ENCODE measurements at regions not wholly inside any gene's neighbourhood (a gene's known extent, or its start where the extent isn't known, plus 50 kb on each side); places are given as distances from the start of the nearest gene placed in this dataset.

- no peaks in the 10 kb centered on the region for H3K79me2 ChIP-seq (ENCODE audit: insufficient read depth, low read length)
- in situ Hi-C loops (cut with HindIII; ENCODE audit: extremely low pct_ligation_motif_present, low pct_unique_long_range_greater_than_20kb) (no loop called here), intact Hi-C loops (cut with micrococcal nuclease; ENCODE audit: unreplicated experiment) (no loop called here)
- no peak for TF ChIP-seq TP53 (CRISPR knock-in tag; conservative IDR thresholded peaks at IDR 0.05)
- no peak for TF ChIP-seq ZSCAN31 (CRISPR knock-in tag; IDR thresholded peaks at IDR 0.05; ENCODE audit: low read depth)
- TF ChIP-seq AHR (CRISPR knock-in tag; IDR thresholded peaks at IDR 0.05), result no peak
- TF ChIP-seq TBX2 (CRISPR knock-in tag; IDR thresholded peaks at IDR 0.05; ENCODE audit: borderline replicate concordance), result no peak
- TF ChIP-seq MIER2 (CRISPR knock-in tag; IDR thresholded peaks at IDR 0.05), result no peak
- TF ChIP-seq SP140L (CRISPR knock-in tag; IDR thresholded peaks at IDR 0.05; ENCODE audit: borderline replicate concordance), result no peak
- no peak for TF ChIP-seq IKZF1 (IDR thresholded peaks at IDR 0.05)
- TF ChIP-seq ZNF432 (CRISPR knock-in tag; IDR thresholded peaks at IDR 0.05; ENCODE audit: borderline replicate concordance), result no peak
- TF ChIP-seq ZNF558 (CRISPR knock-in tag; IDR thresholded peaks at IDR 0.05; ENCODE audit: borderline replicate concordance), result no peak
- no peak for TF ChIP-seq KDM1A (CRISPR knock-in tag; IDR thresholded peaks at IDR 0.05)
- no peak for TF ChIP-seq SMAD3 (CRISPR knock-in tag; IDR thresholded peaks at IDR 0.05)
- no peak for TF ChIP-seq FOXM1 (CRISPR knock-in tag; IDR thresholded peaks at IDR 0.05)
- no peak for TF ChIP-seq BHLHE40 (IDR thresholded peaks at IDR 0.05; ENCODE audit: low read length)
- no peaks in the 10 kb centered on the region for H3K27me3 ChIP-seq (ENCODE audit: control insufficient read depth in 1 of 2, insufficient read depth in 2 of 2, low read length in 2 of 2)
- no peak overlapping the region for H2AFZ ChIP-seq (ENCODE audit: low read length)
- no TSS peak for BruUV-seq (replicated peaks)
- H3K4me1 ChIP-seq (ENCODE audit: insufficient read depth, low read length), result no peaks in the 10 kb centered on the region
- DNase-seq (ENCODE audit: low spot score) (no peak), ATAC-seq (no peak), FAIRE-seq (no peak)
- H3K9me3 ChIP-seq (ENCODE audit: low read length), result peaks cover 56% of the 10 kb centered on the region
- H3K4me2 ChIP-seq (ENCODE audit: low read depth, low read length), result no peak overlapping the region
- CTCF ChIA-PET (ENCODE audit: low intra/inter-chr PET ratio, low total read pairs), result no interaction called here
- H3K36me3 ChIP-seq (replicated peaks in 1 of 2; ENCODE audit: control insufficient read depth in 1 of 2, insufficient read depth in 2 of 2, low read length in 2 of 2), result no peaks in the 10 kb centered on the region
- POLR2A ChIA-PET, result no interaction called here
- H3K9ac ChIP-seq (ENCODE audit: insufficient read depth, low read depth, low read length), result no peak overlapping the region
- WGBS (ENCODE audit: low lambda C conversion rate), result 0% methylated on average over 1 of the region's 1 CpG
- H3K27ac ChIP-seq (ENCODE audit: extremely low read length, insufficient read depth, low read length), result no peak overlapping the region
- H4K20me1 ChIP-seq (ENCODE audit: insufficient read depth, low read length), result no peaks in the 10 kb centered on the region
- H3K4me3 ChIP-seq (replicated peaks in 1 of 3; ENCODE audit: insufficient read depth in 1 of 3, low read depth in 2 of 3, low read length in 3 of 3), result no peak overlapping the region
Measured at GRCh38 chr9:24731754-24732153, 186.1 kb upstream of the IZUMO3 start.

- no peak for TF ChIP-seq SIN3A (IDR thresholded peaks at IDR 0.05; ENCODE audit: borderline replicate concordance, low read depth, low read length)
- TF ChIP-seq ZNF382 (CRISPR knock-in tag; IDR thresholded peaks at IDR 0.05; ENCODE audit: borderline replicate concordance), result no peak
- no peak for TF ChIP-seq ZNF841 (CRISPR knock-in tag; IDR thresholded peaks at IDR 0.05; ENCODE audit: borderline replicate concordance)
- TF ChIP-seq RELA (CRISPR knock-in tag; IDR thresholded peaks at IDR 0.05), result no peak
- intact Hi-C loops (cut with micrococcal nuclease; ENCODE audit: unreplicated experiment) (no loop called here), in situ Hi-C loops (cut with HindIII; ENCODE audit: extremely low pct_ligation_motif_present, low pct_unique_long_range_greater_than_20kb) (loop anchor here (25.0 kb wide), 1 partner anchor 91 kb away; no protein-coding TSS in a partner anchor)
- no peak for ATAC-seq
- Histone ChIP-seq H3K4me1 (ENCODE audit: insufficient read depth, low read length) (no peaks in the 10 kb centered on the region), H3K27ac (ENCODE audit: extremely low read length, insufficient read depth, low read length) (no peak overlapping the region), H2AFZ (ENCODE audit: low read length) (no peak overlapping the region), H4K20me1 (ENCODE audit: insufficient read depth, low read length) (no peaks in the 10 kb centered on the region), H3K4me2 (ENCODE audit: low read depth, low read length) (no peak overlapping the region), H3K27me3 (ENCODE audit: control insufficient read depth in 1 of 2, insufficient read depth in 2 of 2, low read length in 2 of 2) (no peaks in the 10 kb centered on the region), H3K36me3 (replicated peaks in 1 of 2; ENCODE audit: control insufficient read depth in 1 of 2, insufficient read depth in 2 of 2, low read length in 2 of 2) (no peaks in the 10 kb centered on the region), H3K9me3 (ENCODE audit: low read length) (peaks cover 63% of the 10 kb centered on the region), H3K4me3 (replicated peaks in 1 of 3; ENCODE audit: insufficient read depth in 1 of 3, low read depth in 2 of 3, low read length in 3 of 3) (no peak overlapping the region), H3K79me2 (ENCODE audit: insufficient read depth, low read length) (no peaks in the 10 kb centered on the region), H3K9ac (ENCODE audit: insufficient read depth, low read depth, low read length) (no peak overlapping the region)
- ChIA-PET CTCF (ENCODE audit: low intra/inter-chr PET ratio, low total read pairs) (no interaction called here), POLR2A (no interaction called here)
- no TSS peak for BruUV-seq (replicated peaks)
- 0% methylated on average over 1 of the region's 1 CpG for WGBS (ENCODE audit: low lambda C conversion rate)
- DNase-seq (ENCODE audit: low spot score), result no peak
- FAIRE-seq, result no peak
Measured at GRCh38 chr9:24721621-24722020, 175.9 kb upstream of the IZUMO3 start.

Measured in HepG2 (cell line).